Body of pancreas (tissue), 4 donors: ENCODE measurements at regions not wholly inside any gene's neighbourhood (a gene's known extent, or its start where the extent isn't known, plus 50 kb on each side); places are given as distances from the start of the nearest gene placed in this dataset.

ENCODE experiments used
- POLR2A ChIP-seq, 3 donors: fragments of 450-650 bp; IDR thresholded peaks; one replicate each; pipeline ENCODE4 v1.6.1; 2016; ENCODE audit warnings: antibody characterized with exemption in 3 of 3, mild to moderate bottlenecking in 2 of 3
- TF ChIP-seq, protein P1 (sequence below), 7 experiments: fragments of 450-650 bp in 4 of 7; fragments of 200-600 bp in 3 of 7; sonication (generic) in 3 of 7; IDR thresholded peaks; one replicate each; pipeline ENCODE4 v1.5.1; 2016 to 2019; ENCODE audit warnings: antibody characterized with exemption in 7 of 7

GRCh38 chr7:120165227-120165626, 107.7 kb upstream of the KCND2 start:
- TF ChIP-seq, protein P1, sequence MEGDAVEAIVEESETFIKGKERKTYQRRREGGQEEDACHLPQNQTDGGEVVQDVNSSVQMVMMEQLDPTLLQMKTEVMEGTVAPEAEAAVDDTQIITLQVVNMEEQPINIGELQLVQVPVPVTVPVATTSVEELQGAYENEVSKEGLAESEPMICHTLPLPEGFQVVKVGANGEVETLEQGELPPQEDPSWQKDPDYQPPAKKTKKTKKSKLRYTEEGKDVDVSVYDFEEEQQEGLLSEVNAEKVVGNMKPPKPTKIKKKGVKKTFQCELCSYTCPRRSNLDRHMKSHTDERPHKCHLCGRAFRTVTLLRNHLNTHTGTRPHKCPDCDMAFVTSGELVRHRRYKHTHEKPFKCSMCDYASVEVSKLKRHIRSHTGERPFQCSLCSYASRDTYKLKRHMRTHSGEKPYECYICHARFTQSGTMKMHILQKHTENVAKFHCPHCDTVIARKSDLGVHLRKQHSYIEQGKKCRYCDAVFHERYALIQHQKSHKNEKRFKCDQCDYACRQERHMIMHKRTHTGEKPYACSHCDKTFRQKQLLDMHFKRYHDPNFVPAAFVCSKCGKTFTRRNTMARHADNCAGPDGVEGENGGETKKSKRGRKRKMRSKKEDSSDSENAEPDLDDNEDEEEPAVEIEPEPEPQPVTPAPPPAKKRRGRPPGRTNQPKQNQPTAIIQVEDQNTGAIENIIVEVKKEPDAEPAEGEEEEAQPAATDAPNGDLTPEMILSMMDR (IDR thresholded peaks at IDR 0.05): no peak
- TF ChIP-seq POLR2A (IDR thresholded peaks at IDR 0.05): no peak
